ENCODE measurements at regions not wholly inside any gene's neighbourhood (a gene's known extent, or its start where the extent isn't known, plus 50 kb on each side); places are given as distances from the start of the nearest gene placed in this dataset.

- H3K79me2 ChIP-seq (ENCODE audit: control insufficient read depth, insufficient read depth, low read length), result no peaks in the 10 kb centered on the region
- intact Hi-C loops (cut with micrococcal nuclease), result no loop called here
- H4K20me1 ChIP-seq (ENCODE audit: control insufficient read depth, insufficient read depth, low read length, poor library complexity, severe bottlenecking), result no peaks in the 10 kb centered on the region
- no peaks in the 10 kb centered on the region for H3K27me3 ChIP-seq (replicated peaks in 1 of 4; ENCODE audit: control extremely low read depth in 1 of 4, control insufficient read depth in 3 of 4, insufficient read depth in 4 of 4, low read length in 3 of 4)
- no peak for ATAC-seq (ENCODE audit: low read depth)
- no peaks in the 10 kb centered on the region for H3K9me3 ChIP-seq (ENCODE audit: control extremely low read depth in 1 of 3, control insufficient read depth in 2 of 3, insufficient read depth in 1 of 3, low read length in 2 of 3)
- Mint-ChIP-seq H3K4me1 (peaks cover 3% of the 10 kb centered on the region), H3K27me3 (peaks cover 4% of the 10 kb centered on the region), H3K9me3 (ENCODE audit: insufficient read depth) (no peaks in the 10 kb centered on the region), H3K27ac (no peak overlapping the region), H3K4me3 (no peak overlapping the region)
- no peak overlapping the region for H3K9ac ChIP-seq (ENCODE audit: low read length)
- no peaks in the 10 kb centered on the region for H3K4me1 ChIP-seq (ENCODE audit: control insufficient read depth in 2 of 2, insufficient read depth in 2 of 2, low read length in 2 of 2)
- CTCF ChIA-PET, result no interaction called here
- no peak overlapping the region for H3K4me2 ChIP-seq (replicated peaks; ENCODE audit: low read depth, low read length, poor library complexity, severe bottlenecking)
- no peak overlapping the region for H3K4me3 ChIP-seq (ENCODE audit: control extremely low read depth in 1 of 5, extremely low read depth in 1 of 5, insufficient read depth in 1 of 5, low read depth in 2 of 5, low read length in 4 of 5)
- no peak overlapping the region for H2AFZ ChIP-seq (ENCODE audit: insufficient read depth, low read depth, low read length, poor library complexity, severe bottlenecking)
- no peak for DNase-seq
- no peaks in the 10 kb centered on the region for H3K36me3 ChIP-seq (replicated peaks in 1 of 2; ENCODE audit: control extremely low read depth in 1 of 2, control insufficient read depth in 1 of 2, extremely low read depth in 1 of 2, insufficient read depth in 2 of 2, low read length in 1 of 2)
- POLR2A ChIA-PET, result no interaction called here
- H3K27ac ChIP-seq (ENCODE audit: low read length in 2 of 2), result no peak overlapping the region
- no CpG with 5 or more reads among the region's 1 CpG for WGBS (ENCODE audit: insufficient coverage)
- no peak for TF ChIP-seq CTCF (IDR thresholded peaks at IDR 0.05)
- TF ChIP-seq EZH2 (IDR thresholded peaks at IDR 0.05; ENCODE audit: borderline replicate concordance, insufficient read depth, low read depth, low read length, poor library complexity, severe bottlenecking), result no peak
Measured at GRCh38 chr5:67512758-67513157, 316.2 kb upstream of the CD180 start.

- no peak overlapping the region for H3K4me2 ChIP-seq (replicated peaks; ENCODE audit: low read depth, low read length, poor library complexity, severe bottlenecking)
- peaks cover 4% of the 10 kb centered on the region for H3K27me3 Mint-ChIP-seq
- no peak overlapping the region for H3K27ac ChIP-seq (ENCODE audit: low read length in 2 of 2)
- H3K27me3 ChIP-seq (replicated peaks in 1 of 4; ENCODE audit: control extremely low read depth in 1 of 4, control insufficient read depth in 3 of 4, insufficient read depth in 4 of 4, low read length in 3 of 4), result no peaks in the 10 kb centered on the region
- no peaks in the 10 kb centered on the region for H3K36me3 ChIP-seq (replicated peaks in 1 of 2; ENCODE audit: control extremely low read depth in 1 of 2, control insufficient read depth in 1 of 2, extremely low read depth in 1 of 2, insufficient read depth in 2 of 2, low read length in 1 of 2)
- TF ChIP-seq CTCF (IDR thresholded peaks at IDR 0.05), result no peak
- no peak for TF ChIP-seq EZH2 (IDR thresholded peaks at IDR 0.05; ENCODE audit: borderline replicate concordance, insufficient read depth, low read depth, low read length, poor library complexity, severe bottlenecking)
- WGBS (ENCODE audit: insufficient coverage), result no CpG with 5 or more reads among the region's 1 CpG
- no peaks in the 10 kb centered on the region for H3K9me3 Mint-ChIP-seq (ENCODE audit: insufficient read depth)
- no peaks in the 10 kb centered on the region for H4K20me1 ChIP-seq (ENCODE audit: control insufficient read depth, insufficient read depth, low read length, poor library complexity, severe bottlenecking)
- intact Hi-C loops (cut with micrococcal nuclease), result no loop called here
- POLR2A ChIA-PET, result no interaction called here
- no peaks in the 10 kb centered on the region for H3K4me1 ChIP-seq (ENCODE audit: control insufficient read depth in 2 of 2, insufficient read depth in 2 of 2, low read length in 2 of 2)
- no peak overlapping the region for H2AFZ ChIP-seq (ENCODE audit: insufficient read depth, low read depth, low read length, poor library complexity, severe bottlenecking)
- CTCF ChIA-PET, result interaction anchor here (0.5 kb wide), 1 partner anchor 23 kb away, joined by 3 read pairs; no protein-coding TSS in a partner anchor
- H3K4me3 ChIP-seq (ENCODE audit: control extremely low read depth in 1 of 5, extremely low read depth in 1 of 5, insufficient read depth in 1 of 5, low read depth in 2 of 5, low read length in 4 of 5), result no peak overlapping the region
- ATAC-seq (ENCODE audit: low read depth) (no peak), DNase-seq (no peak)
- H3K9me3 ChIP-seq (ENCODE audit: control extremely low read depth in 1 of 3, control insufficient read depth in 2 of 3, insufficient read depth in 1 of 3, low read length in 2 of 3), result no peaks in the 10 kb centered on the region
- H3K4me1 Mint-ChIP-seq, result peaks cover 3% of the 10 kb centered on the region
- H3K9ac ChIP-seq (ENCODE audit: low read length), result no peak overlapping the region
- no peak overlapping the region for H3K4me3 Mint-ChIP-seq
- no peak overlapping the region for H3K27ac Mint-ChIP-seq
- H3K79me2 ChIP-seq (ENCODE audit: control insufficient read depth, insufficient read depth, low read length), result no peaks in the 10 kb centered on the region
Measured at GRCh38 chr5:67511911-67512310, 315.3 kb upstream of the CD180 start.

All from B cell (primary cell).